Hepatocyte (in vitro differentiated cells): ENCODE measurements at regions not wholly inside any gene's neighbourhood (a gene's known extent, or its start where the extent isn't known, plus 50 kb on each side); places are given as distances from the start of the nearest gene placed in this dataset.

Source experiments
- DNase-seq: peaks from one replicate; pipeline ENCODE4 v3.0.0-alpha.2; 2016; ENCODE audit warnings: low spot score
- H2AFZ ChIP-seq: fragments of 200-600 bp; sonication (generic); 2 replicates; pipeline ENCODE4 v1.6.0; 2016; ENCODE audit warnings: antibody characterized with exemption, mild to moderate bottlenecking
- H3K27ac ChIP-seq: fragments of 200-600 bp; sonication (generic); 2 replicates; pipeline ENCODE4 v1.5.1; 2016; ENCODE audit warnings: mild to moderate bottlenecking
- H3K27me3 ChIP-seq: fragments of 200-600 bp; sonication (generic); 2 replicates; pipeline ENCODE4 v1.6.1; 2016
- H3K36me3 ChIP-seq: fragments of 200-600 bp; sonication (generic); replicated peaks from 2 replicates; pipeline ENCODE4 v1.5.1; 2016; ENCODE audit warnings: low read depth; ENCODE audit not compliant: insufficient read depth
- H3K4me1 ChIP-seq: fragments of 200-600 bp; sonication (generic); 2 replicates; pipeline ENCODE4 v1.5.1; 2016; ENCODE audit warnings: mild to moderate bottlenecking, moderate library complexity; ENCODE audit not compliant: insufficient read depth
- H3K4me2 ChIP-seq: fragments of 200-600 bp; sonication (generic); 2 replicates; pipeline ENCODE4 v1.6.0; 2016
- H3K4me3 ChIP-seq: fragments of 200-600 bp; sonication (generic); 2 replicates; pipeline ENCODE4 v1.5.1; 2016; ENCODE audit warnings: mild to moderate bottlenecking
- H3K79me2 ChIP-seq: fragments of 200-600 bp; sonication (generic); 2 replicates; pipeline ENCODE4 v1.6.0; 2017; ENCODE audit warnings: mild to moderate bottlenecking
- H3K9me2 ChIP-seq: fragments of 200-600 bp; sonication (generic); replicated peaks from 2 replicates; pipeline ENCODE4 v1.6.0; 2017; ENCODE audit warnings: mild to moderate bottlenecking; ENCODE audit not compliant: insufficient read depth
- H3K9me3 ChIP-seq: fragments of 200-600 bp; sonication (generic); 2 replicates; pipeline ENCODE4 v1.5.1; 2016; ENCODE audit warnings: low read depth, mild to moderate bottlenecking
- H4K20me1 ChIP-seq: fragments of 200-600 bp; sonication (generic); 2 replicates; pipeline ENCODE4 v1.6.0; 2016; ENCODE audit warnings: mild to moderate bottlenecking; ENCODE audit not compliant: insufficient read depth, poor library complexity, severe bottlenecking
- EZH2 ChIP-seq: fragments of 200-600 bp; sonication (generic); IDR thresholded peaks from 2 replicates; pipeline ENCODE4 v1.6.1; 2016; ENCODE audit warnings: antibody characterized with exemption, mild to moderate bottlenecking, borderline replicate concordance
- EZH2phosphoT487 ChIP-seq: fragments of 200-600 bp; sonication (generic); IDR thresholded peaks from one replicate; pipeline ENCODE4 v1.6.1; 2018; ENCODE audit warnings: antibody characterized with exemption, mild to moderate bottlenecking, low read depth, moderate library complexity; ENCODE audit not compliant: unreplicated experiment, severe bottlenecking
- WGBS: methylation state at CpG from one replicate; pipeline ENCODE4 v1.1.6; 2016; ENCODE audit warnings: low lambda C conversion rate; ENCODE audit errors: missing lambda C conversion rate; 5-methylcytosine and 5-hydroxymethylcytosine counted together
- TF ChIP-seq, protein P1 (sequence below): fragments of 200-600 bp; sonication (generic); IDR thresholded peaks from 2 replicates; pipeline ENCODE4 v1.5.1; 2016; ENCODE audit warnings: antibody characterized with exemption, mild to moderate bottlenecking; ENCODE audit not compliant: poor library complexity

DNA sequence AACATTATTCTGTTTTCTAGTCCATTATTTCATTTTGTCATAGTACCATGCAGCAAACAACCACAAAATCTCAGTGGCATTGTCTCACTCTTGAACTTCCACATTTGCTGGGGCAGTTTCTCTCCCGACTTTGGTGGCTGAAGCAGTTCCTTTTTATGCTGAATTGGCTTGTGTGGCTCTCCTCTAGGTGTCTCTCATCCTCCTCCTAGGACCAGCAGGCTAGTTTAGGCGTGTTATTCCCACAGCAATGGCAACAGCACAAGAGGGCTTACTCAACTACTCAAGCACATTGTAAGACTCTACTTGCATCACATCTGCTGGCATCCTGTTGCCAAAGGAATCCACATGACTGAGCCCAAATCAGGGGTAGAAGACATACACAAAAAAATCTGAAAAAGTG, 201.8 kb upstream of the KCNH8 start:
- Histone ChIP-seq H3K4me1 (no peaks in the 10 kb centered on the region), H3K27ac (no peak overlapping the region), H3K4me2 (no peak overlapping the region), H3K4me3 (no peak overlapping the region), H3K9me2 (no peaks in the 10 kb centered on the region), H2AFZ (no peak overlapping the region), H3K36me3 (no peaks in the 10 kb centered on the region), H4K20me1 (no peaks in the 10 kb centered on the region), H3K79me2 (no peaks in the 10 kb centered on the region), H3K9me3 (no peaks in the 10 kb centered on the region), H3K27me3 (no peaks in the 10 kb centered on the region)
- no peak for DNase-seq
- TF ChIP-seq EZH2, result no peak
- no peak for TF ChIP-seq EZH2phosphoT487
- TF ChIP-seq, protein P1, sequence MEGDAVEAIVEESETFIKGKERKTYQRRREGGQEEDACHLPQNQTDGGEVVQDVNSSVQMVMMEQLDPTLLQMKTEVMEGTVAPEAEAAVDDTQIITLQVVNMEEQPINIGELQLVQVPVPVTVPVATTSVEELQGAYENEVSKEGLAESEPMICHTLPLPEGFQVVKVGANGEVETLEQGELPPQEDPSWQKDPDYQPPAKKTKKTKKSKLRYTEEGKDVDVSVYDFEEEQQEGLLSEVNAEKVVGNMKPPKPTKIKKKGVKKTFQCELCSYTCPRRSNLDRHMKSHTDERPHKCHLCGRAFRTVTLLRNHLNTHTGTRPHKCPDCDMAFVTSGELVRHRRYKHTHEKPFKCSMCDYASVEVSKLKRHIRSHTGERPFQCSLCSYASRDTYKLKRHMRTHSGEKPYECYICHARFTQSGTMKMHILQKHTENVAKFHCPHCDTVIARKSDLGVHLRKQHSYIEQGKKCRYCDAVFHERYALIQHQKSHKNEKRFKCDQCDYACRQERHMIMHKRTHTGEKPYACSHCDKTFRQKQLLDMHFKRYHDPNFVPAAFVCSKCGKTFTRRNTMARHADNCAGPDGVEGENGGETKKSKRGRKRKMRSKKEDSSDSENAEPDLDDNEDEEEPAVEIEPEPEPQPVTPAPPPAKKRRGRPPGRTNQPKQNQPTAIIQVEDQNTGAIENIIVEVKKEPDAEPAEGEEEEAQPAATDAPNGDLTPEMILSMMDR, result no peak
- 75% methylated on average over 2 of the region's 2 CpGs for WGBS

DNA sequence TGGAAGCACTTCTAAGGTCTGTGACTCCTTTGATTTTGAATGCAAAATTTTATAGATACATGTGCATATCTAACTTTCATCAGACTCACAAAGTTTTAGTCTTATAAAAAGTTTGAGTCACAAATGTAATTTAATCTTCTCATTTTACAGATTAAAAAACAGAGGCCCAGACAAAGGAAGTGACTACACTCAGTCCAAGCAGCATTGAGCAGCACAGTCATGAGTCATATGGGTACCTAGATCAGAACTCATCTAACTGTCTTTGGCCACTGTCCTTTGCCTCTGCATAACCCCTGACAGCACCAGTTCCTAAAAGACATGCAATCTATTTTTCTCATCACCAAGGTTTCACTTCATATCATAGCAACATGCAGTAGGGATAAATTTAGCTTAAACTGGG, 210.7 kb upstream of the KCNH8 start:
- H3K27me3 ChIP-seq, result no peaks in the 10 kb centered on the region
- H3K36me3 ChIP-seq, result no peaks in the 10 kb centered on the region
- no peak for DNase-seq
- H3K9me3 ChIP-seq, result no peaks in the 10 kb centered on the region
- TF ChIP-seq EZH2phosphoT487 (no peak), EZH2 (no peak)
- TF ChIP-seq, protein P1, result no peak
- H4K20me1 ChIP-seq, result no peaks in the 10 kb centered on the region
- no peak overlapping the region for H3K4me3 ChIP-seq
- no peaks in the 10 kb centered on the region for H3K79me2 ChIP-seq
- H3K27ac ChIP-seq, result no peak overlapping the region
- no peaks in the 10 kb centered on the region for H3K4me1 ChIP-seq
- no peak overlapping the region for H2AFZ ChIP-seq
- no peak overlapping the region for H3K4me2 ChIP-seq
- H3K9me2 ChIP-seq, result no peaks in the 10 kb centered on the region

DNA sequence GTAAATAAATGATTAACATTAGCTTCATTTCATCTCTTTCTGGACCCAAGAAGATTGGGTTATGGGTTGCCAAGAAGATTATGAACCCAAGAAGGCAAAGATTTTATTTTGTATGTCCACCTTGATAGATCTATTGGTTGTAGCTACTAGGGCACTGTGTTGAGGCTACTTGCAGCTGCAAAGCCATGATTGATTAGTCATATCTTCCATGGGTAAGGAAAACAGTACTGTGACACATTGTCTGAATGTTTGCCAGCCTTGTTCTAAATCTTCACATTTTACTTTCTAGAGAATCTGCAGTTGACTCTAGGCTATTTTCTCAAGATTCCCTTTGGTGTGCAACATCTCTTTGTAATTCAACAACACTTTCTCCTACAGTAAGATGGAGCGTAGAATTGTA, 229.2 kb upstream of the KCNH8 start:
- 94% methylated on average over 1 of the region's 1 CpG for WGBS
- Histone ChIP-seq H3K9me2 (no peaks in the 10 kb centered on the region), H3K4me2 (no peak overlapping the region), H3K4me1 (no peaks in the 10 kb centered on the region), H3K9me3 (no peaks in the 10 kb centered on the region), H3K27ac (no peak overlapping the region), H3K4me3 (no peak overlapping the region), H2AFZ (no peak overlapping the region), H4K20me1 (no peaks in the 10 kb centered on the region), H3K36me3 (no peaks in the 10 kb centered on the region), H3K27me3 (no peaks in the 10 kb centered on the region), H3K79me2 (no peaks in the 10 kb centered on the region)
- DNase-seq, result no peak
- TF ChIP-seq EZH2 (no peak), EZH2phosphoT487 (no peak)
- TF ChIP-seq, protein P1, result no peak

DNA sequence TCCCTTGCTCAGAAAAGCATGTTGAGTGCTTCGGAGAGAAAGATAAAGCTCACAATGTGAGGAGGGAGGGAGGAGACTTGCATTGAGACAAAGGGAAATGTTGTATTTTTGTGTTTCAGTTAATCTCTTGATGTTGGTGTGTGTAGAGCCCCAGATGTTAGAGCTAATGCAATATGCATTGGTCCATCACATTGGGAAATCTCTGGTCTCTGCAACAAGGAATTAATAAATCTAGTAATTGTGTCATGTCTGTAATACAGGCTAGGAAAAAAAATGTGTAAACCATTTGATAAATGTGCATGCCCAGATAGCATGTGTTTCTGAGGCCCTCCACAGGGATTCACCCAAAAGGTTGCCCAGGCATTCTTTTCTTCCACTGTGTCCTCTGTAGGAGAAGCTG, 230.4 kb upstream of the KCNH8 start:
- no peak overlapping the region for H3K4me3 ChIP-seq
- H3K27ac ChIP-seq, result no peak overlapping the region
- H3K27me3 ChIP-seq, result no peaks in the 10 kb centered on the region
- H2AFZ ChIP-seq, result no peak overlapping the region
- no peak for DNase-seq
- H3K36me3 ChIP-seq, result no peaks in the 10 kb centered on the region
- 84% methylated on average over 1 of the region's 1 CpG for WGBS
- no peaks in the 10 kb centered on the region for H4K20me1 ChIP-seq
- no peak overlapping the region for H3K4me2 ChIP-seq
- no peaks in the 10 kb centered on the region for H3K9me2 ChIP-seq
- TF ChIP-seq, protein P1, result no peak
- TF ChIP-seq EZH2phosphoT487, result no peak
- no peak for TF ChIP-seq EZH2
- H3K4me1 ChIP-seq, result no peaks in the 10 kb centered on the region
- H3K9me3 ChIP-seq, result no peaks in the 10 kb centered on the region
- no peaks in the 10 kb centered on the region for H3K79me2 ChIP-seq
